C4-2B (cell line): ENCODE measurements at regions not wholly inside any gene's neighbourhood (a gene's known extent, or its start where the extent isn't known, plus 50 kb on each side); places are given as distances from the start of the nearest gene placed in this dataset.

Experiments used
- ZFX ChIP-seq: fragments of 450-650 bp; IDR thresholded peaks from 2 replicates; pipeline ENCODE4 v1.6.1; 2017
- TF ChIP-seq, protein P1 (sequence below): fragments of 450-650 bp; conservative IDR thresholded peaks from 2 replicates; pipeline ENCODE4 v1.5.1; 2017; ENCODE audit warnings: mild to moderate bottlenecking

DNA sequence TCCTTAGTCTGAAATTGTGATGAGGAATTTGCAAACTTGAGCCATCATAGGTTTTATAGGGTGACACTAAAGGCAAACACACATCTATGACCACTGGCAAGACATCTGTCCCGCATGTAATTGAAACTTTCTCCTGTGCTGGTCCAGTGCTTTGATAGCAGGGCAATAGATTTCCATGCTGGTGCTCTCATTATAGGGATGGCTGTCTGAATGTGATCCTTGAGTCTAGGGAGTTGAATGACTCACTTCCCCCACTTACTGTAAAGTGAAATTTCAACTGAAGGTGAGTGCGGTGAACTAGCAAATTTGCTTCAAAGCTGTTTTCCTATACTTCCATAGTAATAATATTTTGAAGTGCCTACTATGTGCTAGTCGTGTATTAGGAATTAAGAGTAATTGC lies 1630.0 kb downstream of the STIM2 start:
- TF ChIP-seq, protein P1, sequence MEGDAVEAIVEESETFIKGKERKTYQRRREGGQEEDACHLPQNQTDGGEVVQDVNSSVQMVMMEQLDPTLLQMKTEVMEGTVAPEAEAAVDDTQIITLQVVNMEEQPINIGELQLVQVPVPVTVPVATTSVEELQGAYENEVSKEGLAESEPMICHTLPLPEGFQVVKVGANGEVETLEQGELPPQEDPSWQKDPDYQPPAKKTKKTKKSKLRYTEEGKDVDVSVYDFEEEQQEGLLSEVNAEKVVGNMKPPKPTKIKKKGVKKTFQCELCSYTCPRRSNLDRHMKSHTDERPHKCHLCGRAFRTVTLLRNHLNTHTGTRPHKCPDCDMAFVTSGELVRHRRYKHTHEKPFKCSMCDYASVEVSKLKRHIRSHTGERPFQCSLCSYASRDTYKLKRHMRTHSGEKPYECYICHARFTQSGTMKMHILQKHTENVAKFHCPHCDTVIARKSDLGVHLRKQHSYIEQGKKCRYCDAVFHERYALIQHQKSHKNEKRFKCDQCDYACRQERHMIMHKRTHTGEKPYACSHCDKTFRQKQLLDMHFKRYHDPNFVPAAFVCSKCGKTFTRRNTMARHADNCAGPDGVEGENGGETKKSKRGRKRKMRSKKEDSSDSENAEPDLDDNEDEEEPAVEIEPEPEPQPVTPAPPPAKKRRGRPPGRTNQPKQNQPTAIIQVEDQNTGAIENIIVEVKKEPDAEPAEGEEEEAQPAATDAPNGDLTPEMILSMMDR, result no peak
- TF ChIP-seq ZFX, result no peak
